ENCODE measurements at regions not wholly inside any gene's neighbourhood (a gene's known extent, or its start where the extent isn't known, plus 50 kb on each side); places are given as distances from the start of the nearest gene placed in this dataset.

GRCh38 chr13:112130418-112130817 is 63.5 kb downstream of the SOX1 start:
- H3K27me3 ChIP-seq (ENCODE audit: insufficient read depth, low read depth) = peaks cover 100% of the 10 kb centered on the region
- no peak for DNase-seq
- no peak overlapping the region for H3K27ac ChIP-seq
- no peaks in the 10 kb centered on the region for H3K9me2 ChIP-seq (ENCODE audit: insufficient read depth)
- ChIA-PET CTCF (no interaction called here), POLR2A (ENCODE audit: unreplicated experiment) (no interaction called here)
- H3K4me1 ChIP-seq (replicated peaks; ENCODE audit: insufficient read depth) = no peaks in the 10 kb centered on the region
- no peaks in the 10 kb centered on the region for H3K79me2 ChIP-seq (ENCODE audit: low read depth)
- TF ChIP-seq CTCF (conservative IDR thresholded peaks at IDR 0.05) (no peak), EZH2 (IDR thresholded peaks at IDR 0.05; ENCODE audit: low read depth) (no peak)
- no peaks in the 10 kb centered on the region for H3F3A ChIP-seq (ENCODE audit: insufficient read depth, low read depth)
- no peaks in the 10 kb centered on the region for H3K36me3 ChIP-seq (ENCODE audit: low read depth)
- peaks cover 4% of the 10 kb centered on the region; the same call in 1 of the 2 replicates for H4K20me1 ChIP-seq (ENCODE audit: insufficient read depth)
- H3K4me3 ChIP-seq = no peak overlapping the region
- no peaks in the 10 kb centered on the region for H3K9me3 ChIP-seq (ENCODE audit: insufficient read depth, low read depth)
- intact Hi-C loops (cut with micrococcal nuclease; ENCODE audit: unreplicated experiment) = no loop called here
- BruUV-seq (replicated peaks) = no TSS peak
- no peak overlapping the region for H3K4me2 ChIP-seq
- H2AFZ ChIP-seq = no peak overlapping the region

- Histone ChIP-seq H3F3A (ENCODE audit: insufficient read depth, low read depth) (no peaks in the 10 kb centered on the region), H3K9me2 (ENCODE audit: insufficient read depth) (no peaks in the 10 kb centered on the region), H3K79me2 (ENCODE audit: low read depth) (no peaks in the 10 kb centered on the region), H3K4me3 (no peak overlapping the region), H3K9me3 (ENCODE audit: insufficient read depth, low read depth) (no peaks in the 10 kb centered on the region), H2AFZ (no peak overlapping the region), H4K20me1 (ENCODE audit: insufficient read depth) (peaks cover 4% of the 10 kb centered on the region; the same call in 1 of the 2 replicates), H3K27me3 (ENCODE audit: insufficient read depth, low read depth) (peaks cover 100% of the 10 kb centered on the region), H3K36me3 (ENCODE audit: low read depth) (no peaks in the 10 kb centered on the region), H3K27ac (no peak overlapping the region), H3K4me1 (replicated peaks; ENCODE audit: insufficient read depth) (no peaks in the 10 kb centered on the region), H3K4me2 (no peak overlapping the region)
- POLR2A ChIA-PET (ENCODE audit: unreplicated experiment) = no interaction called here
- DNase-seq = no peak
- no TSS peak for BruUV-seq (replicated peaks)
- TF ChIP-seq CTCF (conservative IDR thresholded peaks at IDR 0.05) = no peak
- TF ChIP-seq EZH2 (IDR thresholded peaks at IDR 0.05; ENCODE audit: low read depth) = no peak
- intact Hi-C loops (cut with micrococcal nuclease; ENCODE audit: unreplicated experiment) = no loop called here
- CTCF ChIA-PET = no interaction called here
Measured at GRCh38 chr13:112131081-112131712, 64.2 kb downstream of the SOX1 start.

GRCh38 chr13:112131713-112132113 is 64.8 kb downstream of the SOX1 start:
- Histone ChIP-seq H3K4me3 (no peak overlapping the region), H3K79me2 (ENCODE audit: low read depth) (no peaks in the 10 kb centered on the region), H3K27ac (no peak overlapping the region), H3F3A (ENCODE audit: insufficient read depth, low read depth) (no peaks in the 10 kb centered on the region), H3K4me1 (replicated peaks; ENCODE audit: insufficient read depth) (no peaks in the 10 kb centered on the region), H3K9me2 (ENCODE audit: insufficient read depth) (no peaks in the 10 kb centered on the region), H4K20me1 (ENCODE audit: insufficient read depth) (peaks cover 4% of the 10 kb centered on the region; the same call in 1 of the 2 replicates), H2AFZ (no peak overlapping the region), H3K9me3 (ENCODE audit: insufficient read depth, low read depth) (no peaks in the 10 kb centered on the region), H3K36me3 (ENCODE audit: low read depth) (no peaks in the 10 kb centered on the region), H3K4me2 (no peak overlapping the region), H3K27me3 (ENCODE audit: insufficient read depth, low read depth) (peaks cover 98% of the 10 kb centered on the region)
- intact Hi-C loops (cut with micrococcal nuclease; ENCODE audit: unreplicated experiment) = no loop called here
- BruUV-seq (replicated peaks) = no TSS peak
- POLR2A ChIA-PET (ENCODE audit: unreplicated experiment) = no interaction called here
- TF ChIP-seq CTCF (conservative IDR thresholded peaks at IDR 0.05) = no peak
- no peak for TF ChIP-seq EZH2 (IDR thresholded peaks at IDR 0.05; ENCODE audit: low read depth)
- DNase-seq = no peak
- CTCF ChIA-PET = no interaction called here

Measured in PC-9 (cell line).